Mesenchymal stem cell (in vitro differentiated cells and primary cell): ENCODE measurements at regions not wholly inside any gene's neighbourhood (a gene's known extent, or its start where the extent isn't known, plus 50 kb on each side); places are given as distances from the start of the nearest gene placed in this dataset.
A peak's percentile ranks its signal among the peaks of the same experiment; 100 is the strongest.

Experiments used
- DNase-seq: peaks from one replicate; pipeline ENCODE4 v3.0.0-alpha.2; 2013
- H2AFZ ChIP-seq: one replicate; pipeline ENCODE4 v1.6.1; 2013; ENCODE audit warnings: low read depth, mild to moderate bottlenecking, control low read depth, inconsistent platforms, low read length, moderate library complexity
- H2AK5ac ChIP-seq: 2 replicates; pipeline ENCODE4 v1.6.1; 2013; ENCODE audit warnings: low read length, moderate library complexity, mild to moderate bottlenecking, inconsistent platforms; ENCODE audit not compliant: severe bottlenecking
- H2BK120ac ChIP-seq: one replicate; pipeline ENCODE4 v1.6.1; 2013; ENCODE audit warnings: low read depth, mild to moderate bottlenecking, inconsistent platforms, low read length, moderate library complexity
- H2BK12ac ChIP-seq, 2 experiments: one replicate each; pipeline ENCODE4 v1.6.1; 2013; ENCODE audit warnings: inconsistent platforms in 2 of 2, low read length in 2 of 2, mild to moderate bottlenecking in 2 of 2, moderate library complexity in 2 of 2, control low read depth in 1 of 2
- H2BK15ac ChIP-seq: one replicate; pipeline ENCODE4 v1.6.1; 2013; ENCODE audit warnings: mild to moderate bottlenecking, low read depth, inconsistent platforms; ENCODE audit not compliant: poor library complexity, severe bottlenecking
- H2BK5ac ChIP-seq: 2 replicates; pipeline ENCODE4 v1.6.1; 2013; ENCODE audit warnings: low read depth, mild to moderate bottlenecking, low read length, control low read depth, inconsistent platforms; ENCODE audit not compliant: poor library complexity, severe bottlenecking
- H3K14ac ChIP-seq, 2 experiments: one replicate each; pipeline ENCODE4 v1.6.1; 2013; ENCODE audit warnings: inconsistent platforms in 2 of 2, low read length in 2 of 2, control low read depth in 1 of 2, mild to moderate bottlenecking in 1 of 2, moderate library complexity in 1 of 2
- H3K18ac ChIP-seq, 2 experiments: one replicate each; pipeline ENCODE4 v1.6.1; 2013; ENCODE audit warnings: inconsistent platforms in 2 of 2, low read length in 2 of 2, control low read depth in 1 of 2, low read depth in 1 of 2, mild to moderate bottlenecking in 1 of 2
- H3K23ac ChIP-seq, 2 experiments: one replicate each; pipeline ENCODE4 v1.6.1; 2013; ENCODE audit warnings: inconsistent platforms in 2 of 2, low read length in 2 of 2, mild to moderate bottlenecking in 2 of 2, moderate library complexity in 2 of 2, control low read depth in 1 of 2
- H3K27ac ChIP-seq: 2 replicates; pipeline ENCODE4 v1.5.1; 2013; ENCODE audit warnings: mild to moderate bottlenecking, moderate library complexity, low read length, control low read depth, inconsistent platforms; ENCODE audit not compliant: poor library complexity, severe bottlenecking
- H3K27me3 ChIP-seq, 2 experiments: 2 replicates each; pipeline versions ENCODE4 v1.6.1 to v1.7.0; 2013; ENCODE audit warnings: low read length in 2 of 2, mild to moderate bottlenecking in 2 of 2, moderate library complexity in 2 of 2, control low read depth in 1 of 2, inconsistent platforms in 1 of 2; ENCODE audit not compliant: control insufficient read depth in 1 of 2, insufficient read depth in 1 of 2
- H3K36me3 ChIP-seq, 2 experiments: 2 replicates each; pipeline versions ENCODE4 v1.6.1 to v1.7.0; 2013; ENCODE audit warnings: low read length in 2 of 2, control low read depth in 1 of 2, inconsistent platforms in 1 of 2, low read depth in 1 of 2, mild to moderate bottlenecking in 1 of 2; ENCODE audit not compliant: insufficient read depth in 2 of 2, control insufficient read depth in 1 of 2
- H3K4ac ChIP-seq, 2 experiments: one replicate each; pipeline ENCODE4 v1.6.1; 2013; ENCODE audit warnings: inconsistent platforms in 2 of 2, low read length in 2 of 2, mild to moderate bottlenecking in 2 of 2, moderate library complexity in 2 of 2, control low read depth in 1 of 2, low read depth in 1 of 2
- H3K4me1 ChIP-seq: 2 replicates; pipeline ENCODE4 v1.6.1; 2013; ENCODE audit warnings: low read depth, low read length, control low read depth; ENCODE audit not compliant: control insufficient read depth, insufficient read depth
- H3K4me2 ChIP-seq: 2 replicates; pipeline ENCODE4 v1.6.1; 2013; ENCODE audit warnings: low read length, mild to moderate bottlenecking, inconsistent platforms; ENCODE audit not compliant: poor library complexity, severe bottlenecking
- H3K4me3 ChIP-seq, 2 experiments: 2 replicates each; pipeline versions ENCODE4 v1.5.1 to v1.7.0; 2013; ENCODE audit warnings: low read length in 2 of 2, mild to moderate bottlenecking in 2 of 2, control low read depth in 1 of 2, low read depth in 1 of 2; ENCODE audit not compliant: insufficient read depth in 1 of 2
- H3K79me1 ChIP-seq: replicated peaks from 2 replicates; pipeline ENCODE4 v1.6.1; 2013; ENCODE audit warnings: mild to moderate bottlenecking, control low read depth, low read length, inconsistent platforms; ENCODE audit not compliant: poor library complexity, severe bottlenecking
- H3K9ac ChIP-seq: 2 replicates; pipeline ENCODE4 v1.7.0; 2013; ENCODE audit warnings: mild to moderate bottlenecking, low read length, moderate library complexity
- H3K9me3 ChIP-seq: 2 replicates; pipeline ENCODE4 v1.7.0; 2013; ENCODE audit warnings: mild to moderate bottlenecking, low read length; ENCODE audit not compliant: control insufficient read depth
- H4K8ac ChIP-seq: one replicate; pipeline ENCODE4 v1.6.1; 2013; ENCODE audit warnings: inconsistent platforms, mild to moderate bottlenecking, low read length, moderate library complexity
- H4K91ac ChIP-seq: one replicate; pipeline ENCODE4 v1.6.1; 2013; ENCODE audit warnings: mild to moderate bottlenecking, low read length, inconsistent platforms
- WGBS: methylation state at CpG from one replicate; pipeline ENCODE4 v1.1.7; 2013; ENCODE audit warnings: mixed read lengths; 5-methylcytosine and 5-hydroxymethylcytosine counted together

GRCh38 chrX:40465735-40466551 is 114.8 kb upstream of the ATP6AP2 start:
- Histone ChIP-seq H3K4ac (no peak overlapping the region), H3K27ac (no peak overlapping the region), H3K18ac (peak overlapping the region in 1 of 2 experiments; percentile 37), H3K9ac (no peak overlapping the region), H2BK120ac (no peak overlapping the region), H2BK12ac (peak overlapping the region in 1 of 2 experiments; percentile 42), H3K79me1 (no peaks in the 10 kb centered on the region), H2BK15ac (no peak overlapping the region), H4K8ac (no peak overlapping the region), H2BK5ac (no peak overlapping the region), H4K91ac (no peak overlapping the region), H3K23ac (no peak overlapping the region), H2AK5ac (no peak overlapping the region), H3K14ac (peak overlapping the region in 1 of 2 experiments; percentile 41), H3K9me3 (no peaks in the 10 kb centered on the region), H3K36me3 (no peaks in the 10 kb centered on the region), H3K27me3 (peaks cover 0 to 86% of the 10 kb centered on the region in 2 experiments), H3K4me1 (peaks cover 4% of the 10 kb centered on the region), H3K4me3 (no peak overlapping the region), H3K4me2 (no peak overlapping the region), H2AFZ (no peak overlapping the region)
- 47% methylated on average over 5 of the region's 5 CpGs for WGBS
- DNase-seq = peak; percentile 40

- WGBS = 69% methylated on average over 4 of the region's 4 CpGs
- H2BK12ac ChIP-seq = no peak overlapping the region
- H3K4me2 ChIP-seq = no peak overlapping the region
- H3K4me3 ChIP-seq = no peak overlapping the region
- no peak overlapping the region for H2AK5ac ChIP-seq
- no peak overlapping the region for H3K9ac ChIP-seq
- H3K27ac ChIP-seq = no peak overlapping the region
- H2BK5ac ChIP-seq = no peak overlapping the region
- H2AFZ ChIP-seq = no peak overlapping the region
- H3K36me3 ChIP-seq = no peaks in the 10 kb centered on the region
- no peak overlapping the region for H2BK120ac ChIP-seq
- DNase-seq = no peak
- peaks cover 0 to 84% of the 10 kb centered on the region in 2 experiments for H3K27me3 ChIP-seq
- H3K9me3 ChIP-seq = peaks cover 4% of the 10 kb centered on the region
- no peak overlapping the region for H4K8ac ChIP-seq
- no peak overlapping the region for H3K18ac ChIP-seq
- no peaks in the 10 kb centered on the region for H3K79me1 ChIP-seq
- H3K23ac ChIP-seq = no peak overlapping the region
- no peak overlapping the region for H3K14ac ChIP-seq
- no peaks in the 10 kb centered on the region for H3K4me1 ChIP-seq
- H3K4ac ChIP-seq = no peak overlapping the region
- no peak overlapping the region for H4K91ac ChIP-seq
- no peak overlapping the region for H2BK15ac ChIP-seq
These were observed 118.0 kb upstream of the ATP6AP2 start for GRCh38 chrX:40462795-40463194.

GRCh38 chrX:40460926-40461325 is 119.8 kb upstream of the ATP6AP2 start:
- no peak overlapping the region for H3K27ac ChIP-seq
- H4K91ac ChIP-seq = no peak overlapping the region
- H3K79me1 ChIP-seq = no peaks in the 10 kb centered on the region
- WGBS = 89% methylated on average over 3 of the region's 5 CpGs
- no peak overlapping the region for H4K8ac ChIP-seq
- H2BK5ac ChIP-seq = no peak overlapping the region
- no peak overlapping the region for H3K4me3 ChIP-seq
- H3K4me1 ChIP-seq = no peaks in the 10 kb centered on the region
- H3K9me3 ChIP-seq = peaks cover 12% of the 10 kb centered on the region
- no peak overlapping the region for H3K14ac ChIP-seq
- no peak overlapping the region for H2AK5ac ChIP-seq
- H3K36me3 ChIP-seq = no peaks in the 10 kb centered on the region
- H3K18ac ChIP-seq = no peak overlapping the region
- H3K23ac ChIP-seq = no peak overlapping the region
- no peak overlapping the region for H3K4ac ChIP-seq
- H3K9ac ChIP-seq = no peak overlapping the region
- no peak overlapping the region for H3K4me2 ChIP-seq
- no peak overlapping the region for H2BK120ac ChIP-seq
- H2BK12ac ChIP-seq = no peak overlapping the region
- H2BK15ac ChIP-seq = no peak overlapping the region
- H2AFZ ChIP-seq = no peak overlapping the region
- DNase-seq = no peak
- H3K27me3 ChIP-seq = peaks cover 0 to 83% of the 10 kb centered on the region in 2 experiments

- H3K27me3 ChIP-seq = peaks cover 0 to 78% of the 10 kb centered on the region in 2 experiments
- H4K91ac ChIP-seq = no peak overlapping the region
- peaks cover 23% of the 10 kb centered on the region for H3K9me3 ChIP-seq
- H3K23ac ChIP-seq = no peak overlapping the region
- H2BK120ac ChIP-seq = no peak overlapping the region
- no peak overlapping the region for H4K8ac ChIP-seq
- no peak overlapping the region for H2AFZ ChIP-seq
- H3K4me1 ChIP-seq = no peaks in the 10 kb centered on the region
- no peak overlapping the region for H2BK5ac ChIP-seq
- no peak overlapping the region for H2AK5ac ChIP-seq
- no peak overlapping the region for H3K4ac ChIP-seq
- H2BK15ac ChIP-seq = no peak overlapping the region
- no peak overlapping the region for H3K9ac ChIP-seq
- WGBS = 86% methylated on average over 3 of the region's 5 CpGs
- no peak overlapping the region for H3K14ac ChIP-seq
- H3K27ac ChIP-seq = no peak overlapping the region
- H3K4me3 ChIP-seq = no peak overlapping the region
- H3K4me2 ChIP-seq = no peak overlapping the region
- H2BK12ac ChIP-seq = no peak overlapping the region
- no peaks in the 10 kb centered on the region for H3K79me1 ChIP-seq
- no peaks in the 10 kb centered on the region for H3K36me3 ChIP-seq
- no peak for DNase-seq
- H3K18ac ChIP-seq = no peak overlapping the region
These were observed 121.1 kb upstream of the ATP6AP2 start for GRCh38 chrX:40459571-40460158.
